HAP-1 (cell line): ENCODE measurements at regions not wholly inside any gene's neighbourhood (a gene's known extent, or its start where the extent isn't known, plus 50 kb on each side); places are given as distances from the start of the nearest gene placed in this dataset.

ENCODE experiments used
- DNase-seq, 2 experiments: peaks; one replicate each; pipeline ENCODE4 v3.0.0-alpha.2; 2016 to 2020; ENCODE audit warnings: low spot score in 2 of 2
- H3K27me3 ChIP-seq: fragments of 250-450 bp; sonication (Bioruptor Pico); 2 replicates; pipeline ENCODE4 v1.5.1; 2020; ENCODE audit warnings: low read depth, mild to moderate bottlenecking, moderate library complexity
- H3K36me3 ChIP-seq: fragments of 250-450 bp; sonication (Bioruptor Pico); replicated peaks from 2 replicates; pipeline ENCODE4 v1.5.1; 2020; ENCODE audit warnings: mild to moderate bottlenecking
- H3K4me1 ChIP-seq: fragments of 250-450 bp; sonication (Bioruptor Pico); 2 replicates; pipeline ENCODE4 v1.5.1; 2020; ENCODE audit warnings: mild to moderate bottlenecking
- H3K4me3 ChIP-seq: fragments of 250-450 bp; sonication (Bioruptor Pico); 2 replicates; pipeline ENCODE4 v1.5.1; 2020; ENCODE audit warnings: mild to moderate bottlenecking, moderate library complexity
- H3K9me3 ChIP-seq: fragments of 250-450 bp; sonication (Bioruptor Pico); 2 replicates; pipeline ENCODE4 v1.5.1; 2020; ENCODE audit warnings: mild to moderate bottlenecking, moderate library complexity
- in situ Hi-C: fragments of 300-500 bp; cut with MboI; formaldehyde crosslinking; loops from 3 replicates; pipeline ENCODE4 v1.14.3; 2020; ENCODE audit warnings: low sequenced_read_pairs, inconsistent platforms, mixed read lengths

GRCh38 chr9:38232895-38233294 is 159.6 kb upstream of the ALDH1B1 start:
- H3K9me3 ChIP-seq, result no peaks in the 10 kb centered on the region
- H3K4me3 ChIP-seq, result no peak overlapping the region
- in situ Hi-C loops, result loop anchor here (5.0 kb wide), 1 partner anchor 49 kb away; no protein-coding TSS in a partner anchor
- peaks cover 4% of the 10 kb centered on the region; the same call in 1 of the 2 replicates for H3K4me1 ChIP-seq
- no peaks in the 10 kb centered on the region for H3K36me3 ChIP-seq
- DNase-seq, result no peak
- peaks cover 6% of the 10 kb centered on the region for H3K27me3 ChIP-seq

- DNase-seq, result no peak
- Histone ChIP-seq H3K4me3 (no peak overlapping the region), H3K36me3 (no peaks in the 10 kb centered on the region), H3K9me3 (no peaks in the 10 kb centered on the region), H3K27me3 (peaks cover 6% of the 10 kb centered on the region), H3K4me1 (peaks cover 12% of the 10 kb centered on the region)
- in situ Hi-C loops, result loop anchor here (5.0 kb wide), 1 partner anchor 53 kb away; no protein-coding TSS in a partner anchor
These were observed 160.6 kb upstream of the SHB start for GRCh38 chr9:38229504-38230155.

GRCh38 chr9:38229104-38229500 is 160.1 kb upstream of the SHB start:
- Histone ChIP-seq H3K4me1 (peaks cover 12% of the 10 kb centered on the region), H3K36me3 (no peaks in the 10 kb centered on the region), H3K27me3 (peaks cover 6% of the 10 kb centered on the region), H3K9me3 (no peaks in the 10 kb centered on the region), H3K4me3 (no peak overlapping the region)
- in situ Hi-C loops, result no loop called here
- no peak for DNase-seq

- no peak for DNase-seq
- peaks cover 12% of the 10 kb centered on the region for H3K4me1 ChIP-seq
- H3K36me3 ChIP-seq, result no peaks in the 10 kb centered on the region
- peaks cover 6% of the 10 kb centered on the region for H3K27me3 ChIP-seq
- no peak overlapping the region for H3K4me3 ChIP-seq
- in situ Hi-C loops, result no loop called here
- no peaks in the 10 kb centered on the region for H3K9me3 ChIP-seq
These were observed 159.5 kb upstream of the SHB start for GRCh38 chr9:38228331-38229103.

GRCh38 chr9:38227656-38228055 is 158.6 kb upstream of the SHB start:
- Histone ChIP-seq H3K9me3 (no peaks in the 10 kb centered on the region), H3K4me1 (peaks cover 12% of the 10 kb centered on the region), H3K27me3 (peaks cover 6% of the 10 kb centered on the region), H3K36me3 (no peaks in the 10 kb centered on the region), H3K4me3 (no peak overlapping the region)
- DNase-seq, result peak in 1 of 2 experiments; percentile 21
- in situ Hi-C loops, result no loop called here

GRCh38 chr9:38227061-38227540 is 158.1 kb upstream of the SHB start:
- peak; percentile 48 to 87 for DNase-seq
- Histone ChIP-seq H3K4me3 (no peak overlapping the region), H3K36me3 (no peaks in the 10 kb centered on the region), H3K9me3 (no peaks in the 10 kb centered on the region), H3K27me3 (peaks cover 6% of the 10 kb centered on the region), H3K4me1 (peaks cover 12% of the 10 kb centered on the region)
- in situ Hi-C loops, result no loop called here

- peak in 1 of 2 experiments; percentile 32 for DNase-seq
- in situ Hi-C loops, result no loop called here
These were observed 157.5 kb upstream of the SHB start for GRCh38 chr9:38226491-38226951.

GRCh38 chr9:38224941-38225340 is 155.9 kb upstream of the SHB start:
- Histone ChIP-seq H3K27me3 (peaks cover 5% of the 10 kb centered on the region), H3K4me1 (peaks cover 12% of the 10 kb centered on the region), H3K9me3 (no peaks in the 10 kb centered on the region), H3K4me3 (no peak overlapping the region), H3K36me3 (no peaks in the 10 kb centered on the region)
- no peak for DNase-seq
- in situ Hi-C loops, result no loop called here

More at GRCh38 chr9:38226491-38226951, 157.5 kb upstream of the SHB start:
- Histone ChIP-seq H3K9me3 (no peaks in the 10 kb centered on the region), H3K4me1 (peaks cover 12% of the 10 kb centered on the region), H3K4me3 (no peak overlapping the region), H3K36me3 (no peaks in the 10 kb centered on the region), H3K27me3 (peaks cover 6% of the 10 kb centered on the region)

- no peaks in the 10 kb centered on the region for H3K36me3 ChIP-seq
- H3K4me3 ChIP-seq, result no peak overlapping the region
- no peaks in the 10 kb centered on the region for H3K9me3 ChIP-seq
- DNase-seq, result no peak
- in situ Hi-C loops, result no loop called here
- no peaks in the 10 kb centered on the region for H3K27me3 ChIP-seq
- H3K4me1 ChIP-seq, result peaks cover 9% of the 10 kb centered on the region
These were observed 147.5 kb upstream of the SHB start for GRCh38 chr9:38216572-38216971.

GRCh38 chr9:38215465-38215864 is 146.4 kb upstream of the SHB start:
- DNase-seq, result no peak
- no peaks in the 10 kb centered on the region for H3K9me3 ChIP-seq
- H3K27me3 ChIP-seq, result no peaks in the 10 kb centered on the region
- in situ Hi-C loops, result no loop called here
- H3K4me1 ChIP-seq, result peaks cover 9% of the 10 kb centered on the region
- H3K4me3 ChIP-seq, result no peak overlapping the region
- no peaks in the 10 kb centered on the region for H3K36me3 ChIP-seq

- no peak overlapping the region for H3K4me3 ChIP-seq
- H3K27me3 ChIP-seq, result no peaks in the 10 kb centered on the region
- DNase-seq, result no peak
- no peaks in the 10 kb centered on the region for H3K9me3 ChIP-seq
- peaks cover 9% of the 10 kb centered on the region for H3K4me1 ChIP-seq
- in situ Hi-C loops, result no loop called here
- H3K36me3 ChIP-seq, result no peaks in the 10 kb centered on the region
These were observed 145.4 kb upstream of the SHB start for GRCh38 chr9:38214432-38214831.

- H3K4me1 ChIP-seq, result peaks cover 10% of the 10 kb centered on the region
- no peaks in the 10 kb centered on the region for H3K36me3 ChIP-seq
- H3K9me3 ChIP-seq, result no peaks in the 10 kb centered on the region
- DNase-seq, result no peak
- H3K27me3 ChIP-seq, result no peaks in the 10 kb centered on the region
- in situ Hi-C loops, result no loop called here
- H3K4me3 ChIP-seq, result no peak overlapping the region
These were observed 144.7 kb upstream of the SHB start for GRCh38 chr9:38213631-38214299.

- no peak for DNase-seq
- Histone ChIP-seq H3K36me3 (no peaks in the 10 kb centered on the region), H3K27me3 (no peaks in the 10 kb centered on the region), H3K4me1 (peaks cover 22% of the 10 kb centered on the region), H3K9me3 (no peaks in the 10 kb centered on the region), H3K4me3 (no peak overlapping the region)
- in situ Hi-C loops, result no loop called here
These were observed 143.0 kb upstream of the SHB start for GRCh38 chr9:38212016-38212415.

GRCh38 chr9:38211002-38211401 is 142.0 kb upstream of the SHB start:
- H3K4me3 ChIP-seq, result no peak overlapping the region
- no peak for DNase-seq
- H3K36me3 ChIP-seq, result no peaks in the 10 kb centered on the region
- H3K27me3 ChIP-seq, result no peaks in the 10 kb centered on the region
- peaks cover 22% of the 10 kb centered on the region for H3K4me1 ChIP-seq
- no peaks in the 10 kb centered on the region for H3K9me3 ChIP-seq
- in situ Hi-C loops, result no loop called here
